ENCODE measurements at regions not wholly inside any gene's neighbourhood (a gene's known extent, or its start where the extent isn't known, plus 50 kb on each side); places are given as distances from the start of the nearest gene placed in this dataset.
"Not testable (repeated sequence)": the region's sequence is repeated elsewhere in the genome, so short reads cannot be mapped to it uniquely, and the experiment has no call there.

GRCh38 chr11:14588681-14589080, 54.9 kb upstream of the PDE3B start:
- Histone ChIP-seq H3K36me3 (ENCODE audit: control insufficient read depth in 2 of 3, insufficient read depth in 3 of 3, low read length in 3 of 3) (no peaks in the 10 kb centered on the region), H3K4me3 (ENCODE audit: low read length in 3 of 3) (no peak overlapping the region), H3K9ac (ENCODE audit: low read length in 3 of 3) (no peak overlapping the region), H3K27me3 (ENCODE audit: control insufficient read depth, insufficient read depth, low read length) (no peaks in the 10 kb centered on the region), H3K4me1 (ENCODE audit: control insufficient read depth in 2 of 3, insufficient read depth in 2 of 3, low read depth in 1 of 3, low read length in 3 of 3) (peaks cover 0 to 13% (median 6%) of the 10 kb centered on the region in 3 donors), H3K27ac (ENCODE audit: low read depth in 2 of 2, low read length in 2 of 2) (no peak overlapping the region), H3K9me3 (ENCODE audit: control insufficient read depth in 2 of 3, insufficient read depth in 1 of 3, low read length in 3 of 3) (no peaks in the 10 kb centered on the region)
- no peak for FAIRE-seq
- intact Hi-C loops (cut with DNase I): no loop called here
- DNase-seq: no peak
- no peak for TF ChIP-seq CTCF (IDR thresholded peaks at IDR 0.05; ENCODE audit: borderline replicate concordance, extremely low read depth, insufficient read depth)

GRCh38 chr11:14589421-14589820, 54.2 kb upstream of the PDE3B start:
- Histone ChIP-seq H3K9ac (ENCODE audit: low read length in 3 of 3) (no peak overlapping the region), H3K4me3 (ENCODE audit: low read length in 3 of 3) (no peak overlapping the region), H3K27me3 (ENCODE audit: control insufficient read depth, insufficient read depth, low read length) (no peaks in the 10 kb centered on the region), H3K9me3 (ENCODE audit: control insufficient read depth in 2 of 3, insufficient read depth in 1 of 3, low read length in 3 of 3) (no peaks in the 10 kb centered on the region), H3K27ac (ENCODE audit: low read depth in 2 of 2, low read length in 2 of 2) (no peak overlapping the region), H3K36me3 (ENCODE audit: control insufficient read depth in 2 of 3, insufficient read depth in 3 of 3, low read length in 3 of 3) (no peaks in the 10 kb centered on the region), H3K4me1 (ENCODE audit: control insufficient read depth in 2 of 3, insufficient read depth in 2 of 3, low read depth in 1 of 3, low read length in 3 of 3) (peaks cover 0 to 6% (median 5%) of the 10 kb centered on the region in 3 donors)
- TF ChIP-seq CTCF (IDR thresholded peaks at IDR 0.05; ENCODE audit: borderline replicate concordance, extremely low read depth, insufficient read depth): no peak
- no peak for FAIRE-seq
- intact Hi-C loops (cut with DNase I): no loop called here
- DNase-seq: no peak

GRCh38 chr11:14591046-14591445, 52.6 kb upstream of the PDE3B start:
- intact Hi-C loops (cut with DNase I); FAIRE-seq; H3K9ac ChIP-seq (ENCODE audit: low read length in 3 of 3); H3K27me3 ChIP-seq (ENCODE audit: control insufficient read depth, insufficient read depth, low read length); H3K4me1 ChIP-seq (ENCODE audit: control insufficient read depth in 2 of 3, insufficient read depth in 2 of 3, low read depth in 1 of 3, low read length in 3 of 3); H3K27ac ChIP-seq (ENCODE audit: low read depth in 2 of 2, low read length in 2 of 2); H3K9me3 ChIP-seq (ENCODE audit: control insufficient read depth in 2 of 3, insufficient read depth in 1 of 3, low read length in 3 of 3); H3K36me3 ChIP-seq (ENCODE audit: control insufficient read depth in 2 of 3, insufficient read depth in 3 of 3, low read length in 3 of 3); H3K4me3 ChIP-seq (ENCODE audit: low read length in 3 of 3): not testable (repeated sequence)
- DNase-seq: peak in 1 of 5 donors; percentile 66

- Histone ChIP-seq H3K4me3 (ENCODE audit: low read length in 3 of 3) (no peak overlapping the region), H3K9me3 (ENCODE audit: control insufficient read depth in 2 of 3, insufficient read depth in 1 of 3, low read length in 3 of 3) (no peaks in the 10 kb centered on the region), H3K27ac (ENCODE audit: low read depth in 2 of 2, low read length in 2 of 2) (no peak overlapping the region), H3K4me1 (ENCODE audit: control insufficient read depth in 2 of 3, insufficient read depth in 2 of 3, low read depth in 1 of 3, low read length in 3 of 3) (no peaks in the 10 kb centered on the region), H3K36me3 (ENCODE audit: control insufficient read depth in 2 of 3, insufficient read depth in 3 of 3, low read length in 3 of 3) (no peaks in the 10 kb centered on the region), H3K9ac (ENCODE audit: low read length in 3 of 3) (no peak overlapping the region), H3K27me3 (ENCODE audit: control insufficient read depth, insufficient read depth, low read length) (no peaks in the 10 kb centered on the region)
- intact Hi-C loops (cut with DNase I): no loop called here
- no peak for DNase-seq
- FAIRE-seq: no peak
- no peak for TF ChIP-seq CTCF (IDR thresholded peaks at IDR 0.05; ENCODE audit: borderline replicate concordance, extremely low read depth, insufficient read depth)
Observed at GRCh38 chr11:14593671-14594070, 49.9 kb upstream of the PDE3B start.
